Adrenal gland (tissue), 9 donors: ENCODE measurements at regions not wholly inside any gene's neighbourhood (a gene's known extent, or its start where the extent isn't known, plus 50 kb on each side); places are given as distances from the start of the nearest gene placed in this dataset.
A peak's percentile ranks its signal among the peaks of the same experiment; 100 is the strongest.

Experiments used
- DNase-seq, 7 donors: peaks; one replicate each; pipeline ENCODE4 v3.0.0-alpha.2; 2019 to 2020
- H3K27ac ChIP-seq, 5 donors: fragments of 200-600 bp; sonication (generic) in 4 of 5; 1 replicate in 3 of 5; 2 replicates in 2 of 5; pipeline versions ENCODE4 v1.5.1 to v1.8.0; 2016 to 2020; ENCODE audit warnings: mild to moderate bottlenecking in 1 of 5
- H3K27me3 ChIP-seq: fragments of 200-600 bp; 2 replicates; pipeline ENCODE4 v1.8.0; 2021
- H3K36me3 ChIP-seq, 2 donors: fragments of 200-600 bp; replicated peaks in 1 of 2; 1 replicate in 1 of 2; 2 replicates in 1 of 2; pipeline versions ENCODE4 v1.5.1 to v1.8.0; 2018 to 2022
- H3K4me1 ChIP-seq, 2 donors: fragments of 200-600 bp; replicated peaks in 1 of 2; 1 replicate in 1 of 2; 2 replicates in 1 of 2; pipeline versions ENCODE4 v1.5.1 to v1.8.0; 2018 to 2021
- H3K4me3 ChIP-seq, 4 donors: fragments of 200-600 bp; sonication (generic) in 3 of 4; one replicate each; pipeline ENCODE4 v1.5.1; 2016 to 2018
- H3K9me3 ChIP-seq, 3 donors: fragments of 200-600 bp; sonication (generic) in 1 of 3; replicated peaks in 1 of 3; 1 replicate in 2 of 3; 2 replicates in 1 of 3; pipeline versions ENCODE4 v1.5.1 to v1.8.0; 2016 to 2021
- CTCF ChIP-seq, 6 experiments: fragments of 450-650 bp in 4 of 6; fragments of 200-600 bp in 2 of 6; sonication (generic) in 1 of 6; IDR thresholded peaks; 1 replicate in 5 of 6; 2 replicates in 1 of 6; pipeline versions ENCODE4 v1.5.1 to v1.8.0; 2016 to 2021; ENCODE audit warnings: antibody characterized with exemption in 6 of 6, mild to moderate bottlenecking in 2 of 6, moderate library complexity in 1 of 6
- POLR2A ChIP-seq, 2 donors: fragments of 450-650 bp; IDR thresholded peaks; one replicate each; pipeline ENCODE4 v1.6.1; 2017; ENCODE audit warnings: antibody characterized with exemption in 2 of 2, mild to moderate bottlenecking in 2 of 2, moderate library complexity in 1 of 2
- WGBS, 4 donors: extraction: QIAGEN DNeasy Blood & Tissue Kit in 2 of 4; methylation state at CpG; one replicate each; pipeline versions ENCODE4 v1.1.5 to v1.1.7; 2013 to 2017; 5-methylcytosine and 5-hydroxymethylcytosine counted together
- intact Hi-C, 2 donors: fragments of 100-400 bp; cut with DNase I; formaldehyde crosslinking; loops; one replicate each; pipeline versions ENCODE4 v1.14.1 to v1.15.0; 2022 to 2023
- donor health status: healthy with polysubstance abuse.
- donor health status: Bipolar disorder and iron deficiency.
- donor health status: DM: yes; HTN: yes; CAD: no.
- donor health status: DM: no; HTN: no; CAD: no.
- donor health status: DM: no; HTN: no; CAD: no.

DNA sequence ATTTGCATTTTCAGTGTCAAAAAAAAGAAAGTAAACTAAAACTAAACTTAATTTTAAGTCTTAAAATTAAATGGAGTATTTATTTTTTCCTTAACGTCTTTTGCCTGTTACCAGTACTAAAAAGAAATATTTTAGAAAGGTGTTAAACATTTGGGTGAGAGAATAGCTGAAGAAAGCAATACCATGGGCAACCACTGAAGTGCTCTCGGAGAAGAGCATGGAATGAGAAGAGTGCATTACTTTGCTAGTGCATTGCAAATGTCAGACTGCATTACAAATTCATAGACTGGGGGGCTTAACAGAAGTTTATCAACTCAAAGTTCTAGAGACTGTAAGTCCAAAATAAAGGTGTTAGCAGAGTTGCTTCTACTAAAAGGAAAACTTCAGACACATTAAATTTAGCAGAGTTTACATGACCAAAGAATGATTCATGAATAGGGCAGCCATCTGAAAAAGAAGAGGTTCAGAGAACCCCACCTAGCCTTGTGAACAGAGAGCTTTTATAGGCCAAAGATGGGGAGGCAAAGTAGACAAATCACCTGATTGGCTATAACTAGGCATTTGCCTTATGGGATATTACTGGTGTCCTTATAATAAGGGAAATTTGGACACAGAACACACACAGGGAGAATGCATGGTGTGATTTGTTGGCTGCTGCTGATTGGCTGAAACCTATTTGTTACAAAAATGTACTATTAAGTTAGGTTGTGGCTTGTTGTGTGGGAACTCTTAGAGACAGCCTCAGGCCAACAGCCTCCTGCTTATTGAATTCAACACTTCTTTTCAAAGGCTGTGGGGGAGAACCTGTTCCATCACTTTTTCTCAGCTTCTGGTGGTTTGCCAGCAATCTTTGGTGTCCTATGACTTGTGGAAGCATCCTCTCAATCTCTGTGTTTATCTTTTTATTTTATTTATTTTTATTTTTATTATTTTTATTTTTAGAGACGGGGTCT, 106.7 kb upstream of the RREB1 start:
- WGBS, 4 donors, result 85 to 93% (median 90%) methylated on average over 3 of the region's 3 CpGs
- H3K4me3 ChIP-seq, result no peak overlapping the region
- H3K4me1 ChIP-seq, result peaks cover 0 to 9% of the 10 kb centered on the region in 2 donors
- no peaks in the 10 kb centered on the region for H3K9me3 ChIP-seq
- no peak for DNase-seq
- TF ChIP-seq POLR2A (IDR thresholded peaks at IDR 0.05) (no peak), CTCF (IDR thresholded peaks at IDR 0.05) (no peak)
- H3K27ac ChIP-seq, result no peak overlapping the region
- no peaks in the 10 kb centered on the region for H3K36me3 ChIP-seq
- no peaks in the 10 kb centered on the region for H3K27me3 ChIP-seq
- intact Hi-C loops, result no loop called here

- H3K27me3 ChIP-seq, result no peaks in the 10 kb centered on the region
- no peaks in the 10 kb centered on the region for H3K36me3 ChIP-seq
- peaks cover 0 to 6% of the 10 kb centered on the region in 2 donors for H3K4me1 ChIP-seq
- 90 to 98% (median 98%) methylated on average over 5 to 9 of the region's 9 CpGs for WGBS, 4 donors
- no peak overlapping the region for H3K4me3 ChIP-seq
- no peaks in the 10 kb centered on the region for H3K9me3 ChIP-seq
- intact Hi-C loops, result no loop called here
- H3K27ac ChIP-seq, result no peak overlapping the region
- TF ChIP-seq CTCF (IDR thresholded peaks at IDR 0.05), result no peak
- DNase-seq, result no peak
Observed at GRCh38 chr6:7003041-7003440, 104.7 kb upstream of the RREB1 start.

GRCh38 chr6:7004581-7005297, 103.0 kb upstream of the RREB1 start:
- Histone ChIP-seq H3K36me3 (no peaks in the 10 kb centered on the region), H3K4me1 (no peaks in the 10 kb centered on the region), H3K4me3 (no peak overlapping the region), H3K27ac (no peak overlapping the region), H3K9me3 (no peaks in the 10 kb centered on the region), H3K27me3 (no peaks in the 10 kb centered on the region)
- intact Hi-C loops, result no loop called here
- 71 to 77% (median 73%) methylated on average over 7 to 8 of the region's 8 CpGs for WGBS, 4 donors
- no peak for DNase-seq
- TF ChIP-seq POLR2A (IDR thresholded peaks at IDR 0.05), result no peak
- TF ChIP-seq CTCF (IDR thresholded peaks at IDR 0.05), result no peak

- no peaks in the 10 kb centered on the region for H3K9me3 ChIP-seq
Observed at GRCh38 chr6:7006515-7007191, 101.1 kb upstream of the RREB1 start.

More at GRCh38 chr6:7006515-7007191, 101.1 kb upstream of the RREB1 start:
- H3K27ac ChIP-seq, result no peak overlapping the region
- no peaks in the 10 kb centered on the region for H3K4me1 ChIP-seq
- no peak overlapping the region for H3K4me3 ChIP-seq
- H3K27me3 ChIP-seq, result no peaks in the 10 kb centered on the region
- H3K36me3 ChIP-seq, result no peaks in the 10 kb centered on the region
- DNase-seq, result peak in 1 of 7 donors; percentile 22
- TF ChIP-seq POLR2A (IDR thresholded peaks at IDR 0.05), result no peak
- no peak for TF ChIP-seq CTCF (IDR thresholded peaks at IDR 0.05)
- WGBS, 4 donors, result 48 to 60% (median 55%) methylated on average over 5 of the region's 5 CpGs
- intact Hi-C loops, result no loop called here
